Lung (tissue), 11 donors: ENCODE measurements at regions not wholly inside any gene's neighbourhood (a gene's known extent, or its start where the extent isn't known, plus 50 kb on each side); places are given as distances from the start of the nearest gene placed in this dataset.

ENCODE experiments used
- ATAC-seq: fragments of 200-7000 bp; cut with Tn5 transposase; one replicate; pipeline ENCODE4 v1.9.1; 2020; ENCODE audit warnings: moderate number of reproducible peaks; ENCODE audit not compliant: insufficient read depth, low FRiP score
- DNase-seq, 3 donors: peaks; one replicate each; pipeline ENCODE4 v3.0.0-alpha.2; 2013 to 2017
- H3K27ac ChIP-seq, 2 donors: one replicate each; pipeline ENCODE4 v1.5.1; 2013; ENCODE audit warnings: mild to moderate bottlenecking in 2 of 2, moderate library complexity in 2 of 2, control low read depth in 1 of 2, inconsistent platforms in 1 of 2, low read depth in 1 of 2, low read length in 1 of 2
- H3K27me3 ChIP-seq, 3 donors: one replicate each; pipeline ENCODE4 v1.5.1; 2013; ENCODE audit warnings: low read length in 2 of 3; ENCODE audit not compliant: control insufficient read depth in 3 of 3, insufficient read depth in 3 of 3
- H3K36me3 ChIP-seq, 4 donors: one replicate each; pipeline ENCODE4 v1.5.1; 2013; ENCODE audit warnings: low read length in 4 of 4, mild to moderate bottlenecking in 1 of 4, moderate library complexity in 1 of 4; ENCODE audit not compliant: control insufficient read depth in 4 of 4, insufficient read depth in 4 of 4
- H3K4me1 ChIP-seq, 5 donors: one replicate each; pipeline ENCODE4 v1.5.1; 2013; ENCODE audit warnings: low read length in 5 of 5, mild to moderate bottlenecking in 2 of 5, moderate library complexity in 1 of 5; ENCODE audit not compliant: control insufficient read depth in 5 of 5, insufficient read depth in 5 of 5
- H3K4me3 ChIP-seq: one replicate; pipeline ENCODE4 v1.5.1; 2013; ENCODE audit warnings: mild to moderate bottlenecking, control low read depth, moderate library complexity
- H3K9ac ChIP-seq, 2 donors: one replicate each; pipeline ENCODE4 v1.5.1; 2013; ENCODE audit warnings: low read length in 2 of 2, control low read depth in 1 of 2; ENCODE audit not compliant: insufficient read depth in 1 of 2
- H3K9me3 ChIP-seq, 4 donors: one replicate each; pipeline ENCODE4 v1.5.1; 2013; ENCODE audit warnings: low read length in 3 of 4, mild to moderate bottlenecking in 1 of 4, moderate library complexity in 1 of 4; ENCODE audit not compliant: control insufficient read depth in 4 of 4, insufficient read depth in 3 of 4
- CTCF ChIP-seq: IDR thresholded peaks from 2 replicates; pipeline ENCODE4 v1.5.1; 2012; ENCODE audit warnings: mild to moderate bottlenecking; ENCODE audit errors: control extremely low read depth, extremely low read depth
- WGBS, 2 donors: extraction: QIAGEN DNeasy Blood & Tissue Kit; methylation state at CpG; one replicate each; pipeline ENCODE4 v1.1.7; 2013; 5-methylcytosine and 5-hydroxymethylcytosine counted together
- donor health status: control.
- donor health status: control.
- donor health status: Bipolar disorder and iron deficiency.
- donor health status: healthy.
- donor health status: DM: yes; HTN: yes; CAD: no.

GRCh38 chr2:120401275-120402066 is 55.5 kb downstream of the INHBB start:
- H3K27ac ChIP-seq, result no peak overlapping the region
- no peak overlapping the region for H3K9ac ChIP-seq
- peaks cover 0 to 9% (median 0%) of the 10 kb centered on the region in 3 donors for H3K27me3 ChIP-seq
- H3K4me3 ChIP-seq, result no peak overlapping the region
- H3K36me3 ChIP-seq, result no peaks in the 10 kb centered on the region
- ATAC-seq (no peak), DNase-seq (no peak)
- TF ChIP-seq CTCF, result no peak
- H3K4me1 ChIP-seq, result peaks cover 0 to 5% (median 0%) of the 10 kb centered on the region in 5 donors
- H3K9me3 ChIP-seq, result no peaks in the 10 kb centered on the region
- 77 to 86% methylated on average over 8 of the region's 8 CpGs for WGBS, 2 donors

GRCh38 chr2:120402067-120402433 is 56.1 kb downstream of the INHBB start:
- H3K9ac ChIP-seq, result no peak overlapping the region
- TF ChIP-seq CTCF, result no peak
- H3K9me3 ChIP-seq, result no peaks in the 10 kb centered on the region
- H3K36me3 ChIP-seq, result no peaks in the 10 kb centered on the region
- no peak overlapping the region for H3K4me3 ChIP-seq
- peaks cover 0 to 4% (median 0%) of the 10 kb centered on the region in 5 donors for H3K4me1 ChIP-seq
- 72 to 88% methylated on average over 5 of the region's 5 CpGs for WGBS, 2 donors
- peaks cover 0 to 9% (median 0%) of the 10 kb centered on the region in 3 donors for H3K27me3 ChIP-seq
- no peak overlapping the region for H3K27ac ChIP-seq
- DNase-seq (no peak), ATAC-seq (no peak)

GRCh38 chr2:120402508-120402907 is 56.6 kb downstream of the INHBB start:
- 92 to 94% methylated on average over 6 of the region's 6 CpGs for WGBS, 2 donors
- Histone ChIP-seq H3K4me3 (no peak overlapping the region), H3K36me3 (no peaks in the 10 kb centered on the region), H3K4me1 (peaks cover 0 to 4% (median 0%) of the 10 kb centered on the region in 5 donors), H3K9me3 (no peaks in the 10 kb centered on the region), H3K27ac (no peak overlapping the region), H3K27me3 (peaks cover 0 to 9% (median 0%) of the 10 kb centered on the region in 3 donors), H3K9ac (no peak overlapping the region)
- no peak for ATAC-seq
- DNase-seq, result no peak
- no peak for TF ChIP-seq CTCF
